ENCODE measurements at regions not wholly inside any gene's neighbourhood (a gene's known extent, or its start where the extent isn't known, plus 50 kb on each side); places are given as distances from the start of the nearest gene placed in this dataset.
"Not testable (repeated sequence)": the region's sequence is repeated elsewhere in the genome, so short reads cannot be mapped to it uniquely, and the experiment has no call there.

DNA sequence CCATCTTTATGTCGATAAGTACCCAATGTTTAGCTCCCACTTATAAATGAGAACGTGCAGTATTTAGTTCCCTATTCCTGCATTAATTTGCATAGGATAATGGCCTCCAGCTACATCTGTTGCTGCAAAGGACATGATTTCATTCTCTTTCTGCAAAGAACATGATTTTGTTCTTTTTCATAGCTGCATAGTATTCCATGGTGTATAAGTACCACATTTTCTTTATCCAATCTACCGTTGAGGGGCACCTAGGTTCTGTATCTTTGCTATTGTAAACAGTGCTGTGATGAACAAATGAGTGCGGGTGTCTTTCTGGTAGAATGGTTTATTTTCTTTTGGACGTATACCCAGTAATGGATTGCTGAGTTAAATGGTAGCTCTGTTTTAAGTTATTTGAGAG, 63.0 kb downstream of the HLX start:
- DNase-seq (ENCODE audit: insufficient read length, low spot score) (no peak), FAIRE-seq (no peak)

DNA sequence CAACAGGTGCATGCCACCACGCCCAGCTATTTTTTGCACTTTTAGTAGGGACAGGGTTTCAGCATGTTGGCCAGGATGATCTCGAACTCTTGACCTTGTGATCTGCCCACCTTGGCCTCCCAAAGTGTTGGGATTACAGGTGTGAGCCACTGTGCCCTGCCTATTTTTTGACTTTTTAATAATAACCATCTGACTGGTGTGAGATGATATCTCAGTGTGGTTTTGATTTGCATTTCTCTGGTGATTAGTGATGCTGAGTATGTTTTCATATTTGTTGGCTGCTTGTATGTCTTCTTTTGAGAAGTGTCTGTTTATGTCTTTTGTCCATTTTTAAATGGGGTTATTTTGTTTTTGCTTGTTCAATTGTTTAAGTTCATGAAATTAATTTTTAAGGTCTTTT, 63.7 kb downstream of the HLX start:
- FAIRE-seq; DNase-seq (ENCODE audit: insufficient read length, low spot score): not testable (repeated sequence)

DNA sequence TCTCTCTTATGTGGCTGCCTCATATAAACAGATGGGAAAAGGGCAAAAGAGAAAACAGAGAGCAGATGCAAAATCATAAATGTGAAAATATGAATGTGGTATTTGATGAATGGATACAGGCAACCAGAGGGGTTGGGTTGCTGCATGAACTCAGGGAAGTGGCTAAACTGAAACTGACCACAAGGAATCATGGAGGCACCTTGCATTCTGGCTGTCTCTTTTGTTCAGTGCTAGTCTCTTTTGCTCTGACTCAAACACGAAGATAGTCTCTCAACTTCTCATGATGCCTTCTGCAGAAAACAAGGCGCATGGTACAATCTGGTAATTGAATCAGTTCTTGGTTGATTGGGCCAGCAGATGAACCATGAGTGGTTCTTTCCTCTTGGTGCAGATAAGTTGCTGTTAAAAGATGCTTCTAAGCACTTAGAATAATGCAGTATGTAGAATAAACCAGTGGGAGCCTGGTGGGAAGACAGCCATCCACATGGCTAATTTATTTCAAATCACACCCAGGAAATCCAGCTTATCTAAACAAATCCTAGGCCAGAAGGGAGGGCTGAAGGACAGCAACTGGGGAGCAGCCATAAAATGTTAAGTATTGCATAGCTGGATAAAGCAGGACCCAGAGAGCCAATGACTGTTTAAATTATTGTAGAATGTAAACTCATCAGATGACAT, 64.2 kb downstream of the HLX start:
- DNase-seq (ENCODE audit: insufficient read length, low spot score) = no peak
- FAIRE-seq = no peak

DNA sequence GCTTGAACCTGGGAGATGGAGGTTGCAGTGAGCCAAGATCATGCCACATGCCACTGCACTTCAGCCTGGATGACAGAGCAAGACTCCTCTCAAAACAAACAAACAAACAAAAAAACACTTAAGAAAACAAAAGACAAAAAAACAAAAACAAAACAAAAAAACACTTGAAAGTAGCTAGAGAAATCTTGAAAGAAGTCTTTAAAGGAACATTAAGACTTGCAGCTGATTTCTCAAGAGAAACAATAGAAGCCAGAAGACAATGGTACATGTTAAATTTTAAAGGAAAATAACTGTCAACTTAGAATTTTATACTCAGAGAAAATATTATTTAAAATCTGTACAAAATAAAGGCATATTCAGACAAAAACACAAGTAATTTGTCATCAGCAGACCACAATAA, 71.3 kb downstream of the HLX start:
- FAIRE-seq = no peak
- no peak for DNase-seq (ENCODE audit: insufficient read length, low spot score)

DNA sequence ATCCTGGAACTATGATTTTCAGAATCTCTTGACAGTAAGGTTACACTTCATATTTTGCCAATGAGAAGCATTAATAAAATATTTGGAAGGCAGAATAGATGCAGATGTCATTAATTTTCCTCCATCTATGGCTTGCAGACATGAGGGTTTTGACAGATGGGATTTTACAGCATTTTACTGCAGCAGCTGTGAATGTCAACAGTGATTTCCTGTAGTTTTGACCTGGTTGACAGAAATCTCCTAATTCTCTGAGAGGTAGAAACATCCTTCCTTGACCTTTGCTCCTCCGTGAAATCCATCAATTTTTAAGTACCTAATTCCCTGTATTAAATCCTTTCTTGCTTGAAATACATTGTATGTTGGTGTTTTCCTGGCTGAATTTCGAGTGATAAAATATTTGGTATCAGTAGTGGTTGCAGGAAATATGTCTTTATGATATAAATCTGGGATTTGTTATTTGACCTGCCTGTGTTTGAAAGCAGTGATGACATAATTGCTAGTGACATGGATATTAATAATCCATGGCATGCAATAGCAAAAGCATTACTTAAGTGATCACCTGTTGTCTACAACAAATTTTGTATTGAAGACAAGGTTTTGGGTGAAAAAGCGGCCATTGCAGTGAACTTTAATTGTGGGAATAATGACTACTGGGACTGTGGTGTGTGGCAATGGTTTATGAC, 73.9 kb downstream of the HLX start:
- DNase-seq (ENCODE audit: insufficient read length, low spot score) (no peak), FAIRE-seq (no peak)

DNA sequence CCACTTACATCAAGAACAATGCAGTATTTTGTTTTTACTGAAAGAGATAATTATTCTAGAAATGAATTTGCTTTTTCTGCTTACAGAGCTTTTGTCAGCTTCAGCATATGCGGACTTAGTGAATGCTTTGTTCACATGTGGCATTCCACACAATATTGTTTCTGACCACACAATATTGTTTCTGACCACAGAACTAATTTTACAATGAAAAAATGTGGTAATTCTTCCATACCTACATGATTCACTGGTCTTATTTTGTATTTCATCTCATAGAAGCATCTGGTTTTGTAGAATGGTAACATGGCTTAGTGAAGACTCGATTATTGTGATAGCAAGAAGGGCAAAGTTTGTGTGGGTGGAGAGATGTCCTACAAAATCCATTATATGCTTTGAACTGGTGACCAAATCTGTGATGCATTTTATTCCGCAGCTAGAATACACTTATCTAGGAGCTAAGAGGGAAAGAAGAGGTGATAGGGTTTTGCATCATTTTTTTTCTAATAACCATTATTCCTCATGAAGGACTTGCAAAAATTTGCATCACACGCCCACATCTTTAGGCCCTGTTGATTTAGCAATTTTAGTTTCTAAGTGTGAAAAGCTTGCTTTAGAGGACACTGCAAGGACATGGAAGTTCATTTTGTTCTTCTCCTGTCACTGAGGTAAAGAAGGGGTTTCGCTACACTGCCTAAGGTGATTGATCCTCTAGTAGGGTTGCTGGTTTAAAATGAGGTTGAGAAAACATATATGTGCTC, 75.3 kb downstream of the HLX start:
- no peak for FAIRE-seq
- DNase-seq (ENCODE audit: insufficient read length, low spot score) = no peak

DNA sequence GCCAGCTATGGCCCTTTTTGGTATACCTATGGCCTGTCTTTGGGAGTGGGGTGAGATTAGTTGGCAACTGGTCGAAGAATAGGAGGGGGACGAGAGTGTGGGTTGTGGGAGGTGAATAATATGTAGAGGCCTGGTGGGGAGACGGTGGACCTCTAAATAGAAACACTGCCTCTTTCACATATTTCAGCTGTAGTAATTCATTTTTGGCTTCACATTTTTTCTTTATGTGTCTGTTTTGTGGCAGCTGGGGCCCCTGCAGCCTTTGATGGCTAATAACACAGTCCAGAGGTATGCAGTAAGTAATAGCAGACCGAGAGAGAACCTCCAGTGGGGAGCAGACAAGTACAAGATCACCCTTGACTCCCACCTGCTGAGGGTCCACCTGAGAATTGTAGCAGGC, 75.9 kb downstream of the HLX start:
- DNase-seq (ENCODE audit: insufficient read length, low spot score) (no peak), FAIRE-seq (no peak)

DNA sequence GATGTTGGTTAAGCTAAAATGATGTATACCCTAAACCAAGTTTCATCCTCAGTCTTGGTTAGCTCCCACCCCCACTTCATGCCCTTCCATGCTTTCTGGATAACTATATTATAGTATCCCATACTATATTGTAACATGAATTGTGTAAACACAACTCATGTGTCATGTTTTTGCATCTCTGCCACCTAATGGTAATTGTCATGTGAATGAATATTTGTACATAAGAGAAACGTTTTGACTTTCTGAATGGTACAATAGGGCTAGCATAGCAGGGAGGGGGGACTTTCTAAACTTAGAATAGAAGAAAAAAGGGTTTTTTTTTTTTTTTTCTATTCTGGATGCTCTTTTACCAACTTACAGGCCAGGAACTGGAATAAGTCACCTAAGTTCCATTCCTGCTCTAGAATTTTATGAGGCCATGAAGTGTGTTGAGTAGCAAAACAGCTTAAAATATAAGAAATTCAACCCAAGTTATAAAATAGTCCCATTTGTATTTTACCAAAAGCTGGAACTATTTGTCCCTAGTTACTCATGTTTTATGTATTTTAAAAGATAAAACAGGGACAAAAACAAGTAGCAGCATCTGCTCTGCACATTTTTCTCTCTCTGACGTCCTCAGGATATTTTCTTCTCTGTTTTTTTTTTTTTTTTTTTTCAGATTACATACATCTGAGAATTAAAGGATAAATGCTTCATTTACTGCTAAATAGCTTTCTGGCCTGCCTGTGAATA, 77.4 kb downstream of the HLX start:
- DNase-seq (ENCODE audit: insufficient read length, low spot score) (no peak), FAIRE-seq (no peak)

DNA sequence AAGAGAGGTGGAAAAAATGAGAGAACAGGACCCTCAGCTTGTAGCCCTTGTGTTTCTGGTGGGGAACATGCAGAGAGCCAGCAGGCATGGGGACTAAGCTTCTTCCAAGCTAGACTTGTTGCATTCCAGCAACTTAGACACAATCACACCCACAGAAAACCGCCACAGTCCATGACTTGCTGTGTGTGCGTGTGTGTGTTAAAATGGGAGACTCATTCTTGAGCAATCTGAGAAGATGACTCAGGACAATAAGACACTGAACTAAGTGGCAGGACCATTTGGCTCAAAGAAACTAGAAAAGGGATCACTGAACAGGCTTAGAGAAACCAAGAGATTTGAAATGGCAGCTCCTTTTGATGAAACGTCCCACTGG, 78.0 kb downstream of the HLX start:
- DNase-seq (ENCODE audit: insufficient read length, low spot score) = no peak
- FAIRE-seq = no peak

DNA sequence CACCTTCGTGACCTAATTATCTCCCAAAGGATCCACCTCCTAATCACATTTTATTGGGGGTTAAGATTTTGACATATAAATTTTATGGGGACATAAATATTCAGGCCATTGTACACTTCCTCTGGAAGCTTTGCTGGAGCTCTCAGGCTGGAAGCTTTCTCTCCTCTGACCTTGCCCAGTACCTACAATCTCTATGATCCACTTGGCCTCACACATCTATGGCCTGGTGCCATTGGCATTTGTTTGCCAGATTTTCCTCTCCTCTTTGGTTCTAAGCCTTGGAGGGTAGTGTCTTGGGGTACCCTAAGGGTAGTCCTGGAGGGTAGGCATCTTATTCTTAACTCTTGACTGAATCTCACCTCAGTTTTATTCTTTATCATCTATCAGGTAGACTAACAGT, 79.0 kb downstream of the HLX start:
- no peak for FAIRE-seq

DNA sequence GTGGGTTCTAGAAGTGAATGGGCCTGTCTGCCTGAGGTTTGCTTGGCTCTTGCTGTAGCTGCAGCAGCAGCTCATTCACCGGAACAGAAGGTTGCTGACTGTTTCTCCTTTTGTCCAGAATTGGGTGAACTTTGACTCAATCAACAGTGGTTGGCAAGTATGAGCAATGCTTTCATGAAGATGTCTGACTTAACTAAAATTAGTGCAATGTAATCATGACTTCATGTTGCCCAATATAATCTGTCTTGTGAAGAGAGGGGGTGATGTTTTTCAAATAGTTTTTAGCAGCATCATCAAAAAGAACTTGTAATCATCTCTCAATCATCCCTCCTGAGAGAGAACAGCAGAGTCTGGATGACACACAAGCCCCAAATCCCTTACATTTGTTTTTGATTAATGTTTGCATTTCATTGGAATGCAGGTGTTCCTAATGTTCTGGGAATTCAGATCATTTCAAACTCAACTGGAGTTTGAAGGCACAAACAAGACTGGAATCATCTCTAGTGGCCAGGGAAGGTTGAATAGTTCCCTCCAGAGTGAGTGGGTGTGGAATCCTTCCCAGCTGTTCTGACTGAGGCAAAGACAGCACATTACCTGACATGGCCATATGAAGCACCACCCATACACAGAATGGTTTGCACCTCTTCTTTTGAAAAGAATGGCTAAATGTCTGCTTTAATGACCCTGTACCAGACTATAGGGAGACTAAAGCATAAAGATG, 82.9 kb downstream of the HLX start:
- no peak for DNase-seq (ENCODE audit: insufficient read length, low spot score)
- no peak for FAIRE-seq

More for the DNA sequence above, 79.0 kb downstream of the HLX start:
- no peak for DNase-seq (ENCODE audit: insufficient read length, low spot score)

DNA sequence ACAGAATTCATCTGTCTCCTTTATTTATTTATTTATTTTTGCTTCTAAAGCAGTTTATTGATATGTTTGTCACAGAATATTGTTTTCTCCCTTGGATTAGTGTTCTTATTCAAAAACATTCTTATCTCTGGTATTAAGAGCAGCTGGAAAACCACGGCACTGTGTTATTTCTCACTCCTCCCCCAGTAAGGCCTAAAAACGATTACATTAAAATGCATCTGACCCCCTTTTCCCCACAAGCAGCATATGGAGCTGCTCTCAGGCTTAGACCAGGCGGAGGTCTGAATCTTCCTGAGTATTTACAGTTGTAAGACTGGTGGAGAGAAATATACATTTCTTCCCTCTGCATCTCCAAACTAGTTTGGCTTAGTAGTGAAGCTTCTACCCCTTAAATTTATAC, 86.8 kb downstream of the HLX start:
- no peak for FAIRE-seq
- no peak for DNase-seq (ENCODE audit: insufficient read length, low spot score)

DNA sequence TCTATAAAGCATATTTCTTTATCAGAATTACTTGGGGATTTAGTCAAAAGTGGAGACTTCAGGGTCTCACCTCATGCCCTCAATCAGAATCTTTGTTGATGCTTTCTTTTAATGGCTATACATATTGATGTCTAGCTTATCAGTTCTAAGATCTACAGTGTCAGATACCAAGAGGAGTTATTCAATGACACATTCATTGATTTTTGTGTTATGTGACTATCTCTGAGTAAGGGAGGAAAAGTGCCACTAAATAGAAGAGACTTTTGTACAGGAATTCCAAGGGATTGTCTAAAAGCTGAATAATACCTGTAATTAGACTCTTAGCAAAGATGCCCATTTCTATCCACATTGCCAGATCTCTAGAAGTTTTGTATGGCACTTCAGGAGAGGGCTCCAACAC, 87.2 kb downstream of the HLX start:
- DNase-seq (ENCODE audit: insufficient read length, low spot score) (no peak), FAIRE-seq (no peak)

DNA sequence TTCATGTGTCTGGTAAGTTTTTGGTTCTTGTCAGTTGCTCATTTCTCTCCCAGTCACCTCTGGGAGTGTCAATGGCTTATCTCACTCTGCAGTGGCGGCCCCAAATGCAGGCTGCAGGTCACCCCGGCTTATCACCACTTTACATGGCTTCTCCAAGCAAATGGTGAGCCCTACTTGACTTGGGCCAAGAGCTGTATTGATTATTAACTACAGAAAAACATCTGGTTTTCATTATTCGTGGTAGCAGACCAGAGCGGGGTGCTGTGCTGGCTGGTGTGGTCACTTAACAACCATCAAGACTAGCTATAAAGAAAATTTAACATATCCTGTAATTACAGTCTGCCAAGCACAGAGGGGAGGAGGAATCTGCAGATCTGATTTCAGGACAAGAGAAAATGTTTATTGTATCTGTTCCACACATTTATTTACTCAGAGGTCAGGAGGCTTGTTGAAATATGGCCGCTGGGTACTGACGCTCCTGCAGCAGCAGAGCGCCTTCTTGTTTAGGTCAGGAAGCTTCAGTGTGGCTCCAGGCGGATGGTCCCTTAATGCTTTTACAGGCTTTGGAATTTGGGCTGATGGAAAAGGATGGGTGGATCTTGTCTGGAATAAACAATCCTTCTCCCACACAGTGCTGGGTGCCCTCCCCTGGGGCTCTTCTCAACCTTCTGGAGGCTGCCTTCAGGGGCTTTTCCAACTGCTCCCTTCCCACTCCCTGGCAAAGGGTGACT, 87.8 kb downstream of the HLX start:
- FAIRE-seq (no peak), DNase-seq (ENCODE audit: insufficient read length, low spot score) (no peak)

DNA sequence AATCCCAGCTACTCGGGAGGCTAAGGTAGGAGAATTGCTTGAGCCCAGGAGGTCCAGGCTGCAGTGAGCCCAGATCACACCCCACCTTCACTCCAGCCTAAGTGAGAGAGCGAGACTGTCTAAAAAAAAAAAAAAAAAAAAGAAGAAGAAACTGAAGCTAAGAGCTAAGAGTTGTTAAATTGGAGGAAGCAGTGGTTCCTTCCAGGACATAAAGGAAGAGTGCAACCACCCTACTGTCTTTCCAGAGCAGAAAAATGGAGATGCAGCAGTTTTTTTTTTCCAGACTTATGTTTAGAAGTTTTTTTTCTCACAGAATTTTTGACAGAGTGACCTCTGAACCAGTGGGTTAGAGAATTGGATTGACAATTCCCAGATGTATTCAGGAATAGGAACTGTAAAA, 88.7 kb downstream of the HLX start:
- no peak for FAIRE-seq

DNA sequence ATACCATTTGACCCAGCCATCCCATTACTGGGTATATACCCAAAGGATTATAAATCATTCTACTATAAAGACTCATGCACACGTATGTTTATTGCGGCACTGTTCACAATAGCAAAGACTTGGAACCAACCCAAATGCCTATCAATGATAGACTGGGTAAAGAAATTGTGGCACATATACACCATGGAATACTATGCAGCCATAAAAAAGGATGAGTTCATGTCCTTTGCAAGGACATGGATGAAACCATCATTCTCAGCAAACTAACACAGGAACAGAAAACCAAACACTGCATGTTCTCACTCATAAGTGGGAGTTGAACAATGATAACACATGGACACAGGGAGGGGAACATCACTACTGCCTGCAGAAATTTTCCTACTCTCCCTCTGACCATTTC, 90.0 kb downstream of the HLX start:
- FAIRE-seq; DNase-seq (ENCODE audit: insufficient read length, low spot score): not testable (repeated sequence)

More for the DNA sequence above, 88.7 kb downstream of the HLX start:
- DNase-seq (ENCODE audit: insufficient read length, low spot score) = no peak

DNA sequence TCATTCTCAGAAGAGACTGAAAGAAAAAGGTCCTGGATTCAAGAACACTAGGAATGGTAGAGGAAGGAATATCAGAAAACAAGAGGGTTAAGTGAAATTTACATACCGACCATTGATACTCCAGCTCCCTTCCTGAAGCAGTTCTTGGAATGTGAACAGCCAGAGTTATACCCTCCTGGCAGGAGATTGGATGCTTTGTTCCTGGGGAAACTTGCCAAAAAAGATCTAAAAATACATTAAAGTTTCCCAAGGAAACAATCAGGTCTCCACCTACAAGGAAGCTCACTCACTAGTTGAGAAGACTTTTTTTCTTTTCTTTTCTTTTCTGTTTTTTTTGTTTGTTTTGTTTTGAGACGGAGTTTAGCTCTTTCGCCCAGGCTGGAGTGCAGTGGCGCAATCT, 91.1 kb downstream of the HLX start:
- FAIRE-seq = no peak
- DNase-seq (ENCODE audit: insufficient read length, low spot score) = no peak

DNA sequence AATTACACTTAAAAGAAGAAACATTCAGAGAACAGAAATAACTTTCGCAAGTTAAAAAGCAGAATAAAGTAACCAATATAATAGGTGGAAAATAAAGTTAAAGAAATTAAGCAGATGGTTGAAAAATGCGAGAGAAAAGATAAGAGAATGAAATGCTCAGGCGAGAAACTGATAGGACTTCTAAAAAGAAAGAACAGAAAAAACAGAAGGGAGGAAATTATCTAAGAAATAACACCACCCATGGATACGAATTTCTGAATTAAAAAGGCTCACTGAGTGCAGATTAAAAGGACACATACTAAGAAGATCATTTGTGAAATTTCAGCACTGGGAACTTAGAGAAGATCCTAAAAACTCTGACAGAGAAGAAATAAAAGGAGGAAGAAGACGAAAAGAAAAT, 92.0 kb downstream of the HLX start:
- FAIRE-seq = no peak
- DNase-seq (ENCODE audit: insufficient read length, low spot score) = no peak

DNA sequence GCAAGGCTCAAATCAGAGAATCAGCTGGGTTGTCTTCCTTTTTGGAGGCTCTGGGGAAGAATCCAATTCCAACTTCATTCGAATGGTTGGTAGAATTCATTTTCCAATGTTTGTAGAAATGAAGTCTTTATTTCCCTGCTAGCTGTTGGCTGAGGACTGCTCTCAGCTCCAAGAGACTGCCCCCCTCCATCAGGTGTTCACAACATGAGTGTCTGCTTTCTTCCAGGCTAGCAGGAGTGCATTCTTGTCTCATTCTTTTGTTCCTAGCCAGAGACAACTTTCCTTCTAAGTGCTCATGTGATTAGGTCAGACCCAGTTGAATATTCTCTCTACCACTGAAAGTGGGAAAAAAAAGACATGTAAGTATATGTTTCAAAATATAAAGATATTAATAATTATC, 95.2 kb downstream of the HLX start:
- FAIRE-seq (no peak), DNase-seq (ENCODE audit: insufficient read length, low spot score) (no peak)

DNA sequence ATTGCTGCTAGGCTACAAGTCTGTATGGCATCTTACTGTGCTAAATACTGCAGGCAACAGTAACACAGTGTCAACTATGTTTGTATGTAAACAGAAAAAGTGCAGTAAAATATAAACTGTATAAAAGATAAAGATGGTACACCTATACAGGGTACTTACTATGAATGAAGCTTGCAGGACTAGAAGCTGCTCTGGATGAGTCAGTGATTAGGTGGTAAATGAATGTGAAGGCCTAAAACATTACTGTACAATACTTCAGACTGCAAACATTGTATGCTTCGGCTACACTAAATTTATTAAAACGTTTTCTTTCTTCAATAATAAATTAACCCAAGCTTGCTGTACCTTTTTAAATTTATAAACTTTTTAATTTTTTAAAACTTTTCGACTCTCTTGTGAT, 97.1 kb downstream of the HLX start:
- no peak for FAIRE-seq
- DNase-seq (ENCODE audit: insufficient read length, low spot score) = no peak

Data from GM19239 (cell line).